H1 (cell line): ENCODE measurements at regions not wholly inside any gene's neighbourhood (a gene's known extent, or its start where the extent isn't known, plus 50 kb on each side); places are given as distances from the start of the nearest gene placed in this dataset.

ENCODE experiments used
- CTCF ChIA-PET: fragments of 300-600 bp; sonication (Branson Sonifier 250); formaldehyde crosslinking; loops from one replicate; lab custom pipeline; 2021; ENCODE audit not compliant: partially characterized antibody; lab: Charles Lee
- POLR2A ChIA-PET: fragments of 300-600 bp; sonication (Branson Sonifier 250); formaldehyde crosslinking; loops from one replicate; lab custom pipeline; 2021; ENCODE audit warnings: inconsistent platforms; ENCODE audit not compliant: partially characterized antibody; lab: Charles Lee
- DNase-seq, 2 experiments: peaks; one replicate each; pipeline versions ENCODE4 v3.0.0 to v3.0.0-alpha.2; 2010 to 2022; ENCODE audit warnings: low spot score in 2 of 2, low read depth in 1 of 2, mixed read lengths in 1 of 2
- FAIRE-seq: peaks from 2 replicates; lab custom pipeline; 2011; peaks lifted over from hg19 to GRCh38; lab: Jason Lieb, UNC
- H2AFZ ChIP-seq: 2 replicates; pipeline ENCODE4 v1.8.1; 2012; ENCODE audit warnings: low read length, inconsistent platforms
- H2AK5ac ChIP-seq: 2 replicates; pipeline ENCODE4 v1.6.1; 2013; ENCODE audit warnings: low read depth, low read length
- H2BK120ac ChIP-seq: replicated peaks from 2 replicates; pipeline ENCODE3; 2013; ENCODE audit warnings: low read depth, low read length, inconsistent platforms
- H2BK12ac ChIP-seq: 2 replicates; pipeline ENCODE4 v1.6.1; 2013; ENCODE audit warnings: low read depth, low read length
- H2BK15ac ChIP-seq: 2 replicates; pipeline ENCODE4 v1.6.1; 2013; ENCODE audit warnings: low read length
- H2BK20ac ChIP-seq: 2 replicates; pipeline ENCODE4 v1.6.1; 2013; ENCODE audit warnings: low read length
- H2BK5ac ChIP-seq: 2 replicates; pipeline ENCODE4 v1.6.1; 2013; ENCODE audit warnings: low read depth, low read length
- H3K14ac ChIP-seq: 2 replicates; pipeline ENCODE4 v1.6.1; 2013; ENCODE audit warnings: inconsistent platforms; ENCODE audit not compliant: insufficient read length
- H3K18ac ChIP-seq: 2 replicates; pipeline ENCODE4 v1.6.1; 2013; ENCODE audit warnings: low read length; ENCODE audit errors: extremely low read depth
- H3K23ac ChIP-seq: 2 replicates; pipeline ENCODE4 v1.6.1; 2013; ENCODE audit warnings: inconsistent platforms; ENCODE audit not compliant: insufficient read length
- H3K23me2 ChIP-seq: 2 replicates; pipeline ENCODE4 v1.6.1; 2013; ENCODE audit warnings: low read depth, low read length
- H3K27ac ChIP-seq: 2 replicates; pipeline ENCODE4 v1.6.1; 2011; ENCODE audit warnings: low read depth, low read length, inconsistent platforms
- H3K27me3 ChIP-seq, 4 experiments: replicated peaks in 1 of 4; 1 replicate in 1 of 4; 2 replicates in 3 of 4; pipeline versions ENCODE4 v1.6.1 to v1.8.1; 2011 to 2013; ENCODE audit warnings: low read length in 3 of 4, mild to moderate bottlenecking in 3 of 4, inconsistent platforms in 2 of 4, mixed read lengths in 2 of 4, moderate library complexity in 1 of 4; ENCODE audit not compliant: control insufficient read depth in 3 of 4, insufficient read depth in 3 of 4; ENCODE audit errors: extremely low read depth in 1 of 4
- H3K36me3 ChIP-seq, 4 experiments: 2 replicates each; pipeline versions ENCODE4 v1.6.1 to v1.8.1; 2011 to 2013; ENCODE audit warnings: mild to moderate bottlenecking in 4 of 4, low read length in 3 of 4, moderate library complexity in 2 of 4, control low read depth in 1 of 4, inconsistent platforms in 1 of 4; ENCODE audit not compliant: insufficient read depth in 4 of 4, control insufficient read depth in 2 of 4
- H3K4ac ChIP-seq: replicated peaks from 2 replicates; pipeline ENCODE3; 2013; ENCODE audit warnings: low read length, low read depth, mixed read lengths, inconsistent platforms; ENCODE audit not compliant: insufficient read length
- H3K4me1 ChIP-seq, 4 experiments: replicated peaks in 1 of 4; 1 replicate in 1 of 4; 2 replicates in 3 of 4; pipeline versions ENCODE4 v1.6.1 to v1.8.1; 2011 to 2013; ENCODE audit warnings: low read length in 3 of 4, inconsistent platforms in 2 of 4, mixed read lengths in 1 of 4; ENCODE audit not compliant: insufficient read depth in 4 of 4, control insufficient read depth in 3 of 4
- H3K4me2 ChIP-seq, 2 experiments: 2 replicates each; pipeline versions ENCODE4 v1.6.1 to v1.8.1; 2011 to 2013; ENCODE audit warnings: low read depth in 2 of 2, low read length in 2 of 2, control low read depth in 1 of 2, inconsistent platforms in 1 of 2, mild to moderate bottlenecking in 1 of 2; ENCODE audit not compliant: insufficient read depth in 1 of 2
- H3K4me3 ChIP-seq, 4 experiments: fragments of 200-600, 300-600 bp in 1 of 4; sonication (generic), shearing (Covaris generic), sonication (Bioruptor Twin) in 1 of 4; 2 replicates each; pipeline versions ENCODE4 v1.5.1 to v1.8.1; 2011 to 2016; ENCODE audit warnings: low read length in 4 of 4, low read depth in 3 of 4, control low read depth in 2 of 4, inconsistent platforms in 2 of 4, mild to moderate bottlenecking in 2 of 4, mixed read lengths in 1 of 4, moderate library complexity in 1 of 4; ENCODE audit not compliant: insufficient read depth in 2 of 4; ENCODE audit errors: extremely low read depth in 1 of 4
- H3K56ac ChIP-seq: replicated peaks from 2 replicates; pipeline ENCODE3; 2013; ENCODE audit warnings: low read depth, mild to moderate bottlenecking, mixed read lengths, low read length, inconsistent platforms; ENCODE audit not compliant: insufficient read length
- H3K79me1 ChIP-seq: 2 replicates; pipeline ENCODE4 v1.6.1; 2013; ENCODE audit warnings: low read depth, low read length, control low read depth
- H3K79me2 ChIP-seq, 2 experiments: 2 replicates each; pipeline versions ENCODE4 v1.6.1 to v1.8.1; 2012 to 2013; ENCODE audit warnings: low read length in 2 of 2, mild to moderate bottlenecking in 2 of 2, inconsistent platforms in 1 of 2; ENCODE audit not compliant: insufficient read depth in 2 of 2, control insufficient read depth in 1 of 2
- H3K9ac ChIP-seq, 4 experiments: replicated peaks in 1 of 4; 1 replicate in 1 of 4; 2 replicates in 3 of 4; pipeline versions ENCODE4 v1.6.1 to v1.8.1; 2011 to 2013; ENCODE audit warnings: low read depth in 3 of 4, low read length in 3 of 4, control low read depth in 2 of 4, mild to moderate bottlenecking in 2 of 4, moderate library complexity in 2 of 4, inconsistent platforms in 1 of 4; ENCODE audit errors: extremely low read depth in 1 of 4
- H3K9me3 ChIP-seq, 2 experiments: 2 replicates each; pipeline versions ENCODE4 v1.6.1 to v1.8.1; 2012 to 2013; ENCODE audit warnings: mild to moderate bottlenecking in 2 of 2, moderate library complexity in 2 of 2, control low read depth in 1 of 2, inconsistent platforms in 1 of 2, low read depth in 1 of 2, low read length in 1 of 2, mixed read lengths in 1 of 2; ENCODE audit not compliant: insufficient read depth in 2 of 2
- H4K20me1 ChIP-seq, 2 experiments: replicated peaks in 1 of 2; 2 replicates each; pipeline versions ENCODE3 to v1.8.1; 2011 to 2013; ENCODE audit warnings: inconsistent platforms in 2 of 2, low read length in 2 of 2, mild to moderate bottlenecking in 1 of 2; ENCODE audit not compliant: insufficient read depth in 2 of 2, control insufficient read depth in 1 of 2
- H4K5ac ChIP-seq: 2 replicates; pipeline ENCODE4 v1.6.1; 2013; ENCODE audit warnings: low read length, low read depth, mixed read lengths, inconsistent platforms; ENCODE audit not compliant: insufficient read length
- H4K8ac ChIP-seq: 2 replicates; pipeline ENCODE4 v1.8.0; 2013; ENCODE audit warnings: mild to moderate bottlenecking, moderate library complexity, low read length, inconsistent platforms; ENCODE audit not compliant: insufficient read depth; ENCODE audit errors: extremely low read depth
- H4K91ac ChIP-seq: replicated peaks from 2 replicates; pipeline ENCODE3; 2013; ENCODE audit warnings: low read length, mixed read lengths, inconsistent platforms; ENCODE audit not compliant: insufficient read length
- SP1 ChIP-seq: IDR thresholded peaks from 2 replicates; pipeline ENCODE4 v1.6.1; 2011; ENCODE audit warnings: low read depth, low read length
- WGBS, 2 experiments: shearing (Covaris generic) in 1 of 2; methylation state at CpG; one replicate each; pipeline versions ENCODE4 v1.1.6 to v1.1.7; 2013 to 2015; ENCODE audit warnings: low lambda C conversion rate in 2 of 2, mixed read lengths in 2 of 2, inconsistent platforms in 1 of 2, low coverage in 1 of 2, missing lambda C conversion rate in 1 of 2; ENCODE audit not compliant: insufficient replicate concordance in 2 of 2, insufficient coverage in 1 of 2, insufficient read length in 1 of 2; ENCODE audit errors: extremely low coverage in 1 of 2, missing lambda C conversion rate in 1 of 2; 5-methylcytosine and 5-hydroxymethylcytosine counted together

DNA sequence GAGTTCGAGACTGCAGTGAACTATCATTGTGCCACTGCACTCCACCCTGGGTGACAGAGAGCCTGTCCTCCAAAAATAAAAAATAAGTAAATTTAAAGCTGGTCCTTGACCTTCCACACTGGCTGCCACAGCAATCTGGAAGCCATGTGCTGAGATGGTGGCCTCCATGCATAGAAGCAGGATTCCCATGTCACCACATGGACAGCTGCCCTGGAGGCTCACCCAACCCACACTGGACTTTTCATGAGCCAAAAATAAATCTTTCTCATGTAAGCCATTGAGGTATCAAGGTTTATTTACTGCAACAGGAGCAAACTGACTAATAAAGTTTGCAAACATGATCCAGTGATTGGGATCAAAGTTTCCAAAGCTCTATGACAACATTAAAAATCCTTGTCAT is 88.5 kb downstream of the SETD4 start:
- POLR2A ChIA-PET: no interaction called here
- TF ChIP-seq SP1: no peak

More for the DNA sequence above, 88.5 kb downstream of the SETD4 start:
- H3K4me2 ChIP-seq: no peak overlapping the region
- H4K20me1 ChIP-seq: no peaks in the 10 kb centered on the region
- no peaks in the 10 kb centered on the region for H3K79me1 ChIP-seq
- no peak overlapping the region for H3K4ac ChIP-seq
- CTCF ChIA-PET: no interaction called here
- H2AK5ac ChIP-seq: no peak overlapping the region
- H3K18ac ChIP-seq: no peak overlapping the region
- H3K4me3 ChIP-seq: no peak overlapping the region
- no peak for FAIRE-seq
- H3K23me2 ChIP-seq: no peaks in the 10 kb centered on the region
- no peaks in the 10 kb centered on the region for H3K4me1 ChIP-seq
- no peak overlapping the region for H2BK120ac ChIP-seq
- H2BK5ac ChIP-seq: no peak overlapping the region
- H3K36me3 ChIP-seq: no peaks in the 10 kb centered on the region
- H3K27ac ChIP-seq: no peak overlapping the region
- no peak overlapping the region for H4K91ac ChIP-seq
- H2AFZ ChIP-seq: no peak overlapping the region
- no peaks in the 10 kb centered on the region for H3K79me2 ChIP-seq
- no peaks in the 10 kb centered on the region for H3K9me3 ChIP-seq
- H3K14ac ChIP-seq: no peak overlapping the region
- H3K9ac ChIP-seq: no peak overlapping the region
- no peak for DNase-seq
- no peak overlapping the region for H2BK15ac ChIP-seq
- no peaks in the 10 kb centered on the region for H3K27me3 ChIP-seq
- H2BK20ac ChIP-seq: no peak overlapping the region
- H4K5ac ChIP-seq: no peak overlapping the region
- H3K23ac ChIP-seq: no peak overlapping the region
- no peak overlapping the region for H4K8ac ChIP-seq
- no peak overlapping the region for H3K56ac ChIP-seq
- 100% methylated on average over 1 of the region's 1 CpG; no CpG with 5 or more reads in 1 of the 2 experiments for WGBS, 2 experiments
- H2BK12ac ChIP-seq: no peak overlapping the region
